IMR-90 (cell line): ENCODE measurements at regions not wholly inside any gene's neighbourhood (a gene's known extent, or its start where the extent isn't known, plus 50 kb on each side); places are given as distances from the start of the nearest gene placed in this dataset.

Experiments
- ATAC-seq: fragments of 200-7000 bp; cut with Tn5 transposase; 2 replicates; pipeline ENCODE4 v1.9.1; 2020; ENCODE audit warnings: low read depth, mild to moderate bottlenecking, moderate library complexity
- BruUV-seq: library from RNA; stranded (reverse); fragments of 400-500 nt; replicated peaks from 2 replicates; lab custom pipeline; 2021; lab: Mats Ljungman, UMichigan
- CTCF ChIA-PET: fragments of 300-600 bp; formaldehyde crosslinking; extraction: SDS; loops from one replicate; lab custom pipeline; 2021; ENCODE audit warnings: antibody characterized with exemption; lab: Yijun Ruan, JAX
- POLR2A ChIA-PET: fragments of 300-600 bp; sonication (Branson Sonifier 250); formaldehyde crosslinking; loops from one replicate; lab custom pipeline; 2022; ENCODE audit warnings: antibody characterized with exemption; ENCODE audit not compliant: unreplicated experiment; lab: Charles Lee
- DNase-seq: peaks from one replicate; pipeline ENCODE4 v3.0.0; 2013
- H2AFZ ChIP-seq: replicated peaks from 2 replicates; pipeline ENCODE3; 2013; ENCODE audit warnings: low read length, mild to moderate bottlenecking; ENCODE audit not compliant: poor library complexity
- H2AK5ac ChIP-seq: 2 replicates; pipeline ENCODE4 v1.6.1; 2013; ENCODE audit warnings: low read depth, low read length, inconsistent platforms
- H2AK9ac ChIP-seq: replicated peaks from 2 replicates; pipeline ENCODE3; 2013; ENCODE audit warnings: mild to moderate bottlenecking, low read depth, low read length, moderate library complexity; ENCODE audit not compliant: poor library complexity
- H2BK120ac ChIP-seq: 2 replicates; pipeline ENCODE4 v1.6.1; 2013; ENCODE audit warnings: low read depth, low read length, inconsistent platforms
- H2BK15ac ChIP-seq: 3 replicates; pipeline ENCODE4 v1.6.1; 2013; ENCODE audit warnings: low read depth, low read length, inconsistent platforms
- H2BK20ac ChIP-seq: 2 replicates; pipeline ENCODE4 v1.6.1; 2013; ENCODE audit warnings: low read depth, mild to moderate bottlenecking, inconsistent platforms, low read length, moderate library complexity
- H2BK5ac ChIP-seq: 2 replicates; pipeline ENCODE4 v1.6.1; 2013; ENCODE audit warnings: mild to moderate bottlenecking, low read depth, low read length, inconsistent platforms; ENCODE audit not compliant: poor library complexity, severe bottlenecking
- H3K14ac ChIP-seq: replicated peaks from 2 replicates; pipeline ENCODE4 v1.6.1; 2013; ENCODE audit warnings: low read depth, low read length, inconsistent platforms
- H3K18ac ChIP-seq: 2 replicates; pipeline ENCODE4 v1.6.1; 2013; ENCODE audit warnings: low read depth, low read length, control low read depth
- H3K23ac ChIP-seq: 2 replicates; pipeline ENCODE4 v1.6.1; 2013; ENCODE audit warnings: low read depth, low read length, inconsistent platforms
- H3K27ac ChIP-seq: 2 replicates; pipeline ENCODE4 v1.5.1; 2013; ENCODE audit warnings: mild to moderate bottlenecking, control low read depth, low read length; ENCODE audit not compliant: insufficient read depth
- H3K27me3 ChIP-seq: 2 replicates; pipeline ENCODE4 v1.6.1; 2013; ENCODE audit warnings: low read length; ENCODE audit not compliant: control insufficient read depth, insufficient read depth
- H3K36me3 ChIP-seq: 2 replicates; pipeline ENCODE4 v1.6.1; 2013; ENCODE audit warnings: low read length, mixed read lengths; ENCODE audit not compliant: control insufficient read depth, insufficient read depth
- H3K4ac ChIP-seq: 2 replicates; pipeline ENCODE4 v1.6.1; 2013; ENCODE audit warnings: low read depth, low read length, inconsistent platforms
- H3K4me1 ChIP-seq: 2 replicates; pipeline ENCODE4 v1.6.1; 2013; ENCODE audit warnings: low read length, mixed read lengths; ENCODE audit not compliant: control insufficient read depth, insufficient read depth
- H3K4me2 ChIP-seq: 2 replicates; pipeline ENCODE4 v1.6.1; 2013; ENCODE audit warnings: low read depth, mild to moderate bottlenecking, control low read depth, low read length, moderate library complexity
- H3K4me3 ChIP-seq: 2 replicates; pipeline ENCODE4 v1.5.1; 2013; ENCODE audit warnings: low read depth, mild to moderate bottlenecking, control low read depth, low read length, moderate library complexity; ENCODE audit not compliant: insufficient read depth
- H3K56ac ChIP-seq: 2 replicates; pipeline ENCODE4 v1.6.1; 2013; ENCODE audit warnings: low read length, inconsistent platforms; ENCODE audit not compliant: insufficient read depth; ENCODE audit errors: extremely low read depth
- H3K79me1 ChIP-seq, 2 experiments: 2 replicates each; pipeline ENCODE4 v1.6.1; 2013; ENCODE audit warnings: low read length in 2 of 2, inconsistent platforms in 1 of 2, low read depth in 1 of 2
- H3K9ac ChIP-seq: 2 replicates; pipeline ENCODE4 v1.6.1; 2013; ENCODE audit warnings: low read depth, low read length, control low read depth
- H3K9me1 ChIP-seq: 2 replicates; pipeline ENCODE4 v1.6.1; 2013; ENCODE audit warnings: low read length, inconsistent platforms; ENCODE audit not compliant: insufficient read depth
- H3K9me3 ChIP-seq: 2 replicates; pipeline ENCODE4 v1.6.1; 2013; ENCODE audit warnings: low read length; ENCODE audit not compliant: control insufficient read depth, insufficient read depth
- H4K20me1 ChIP-seq: 2 replicates; pipeline ENCODE4 v1.6.1; 2013; ENCODE audit warnings: low read length, inconsistent platforms; ENCODE audit not compliant: insufficient read depth
- H4K5ac ChIP-seq: 2 replicates; pipeline ENCODE4 v1.6.1; 2013; ENCODE audit warnings: mild to moderate bottlenecking, low read depth, low read length, control low read depth
- H4K8ac ChIP-seq, 2 experiments: 2 replicates each; pipeline ENCODE4 v1.6.1; 2013; ENCODE audit warnings: low read depth in 2 of 2, low read length in 2 of 2, control low read depth in 1 of 2, inconsistent platforms in 1 of 2
- H4K91ac ChIP-seq: 2 replicates; pipeline ENCODE4 v1.6.1; 2013; ENCODE audit warnings: low read depth, low read length, inconsistent platforms; ENCODE audit not compliant: insufficient read depth
- BHLHE40 ChIP-seq: fragments of 150-350 bp; IDR thresholded peaks from 2 replicates; pipeline ENCODE4 v1.6.1; 2016; ENCODE audit warnings: mild to moderate bottlenecking, low read depth, low read length
- CEBPB ChIP-seq: IDR thresholded peaks from 2 replicates; pipeline ENCODE4 v1.6.1; 2012; ENCODE audit warnings: low read depth, low read length, improper control_type of control experiment
- CHD1 ChIP-seq: IDR thresholded peaks from 2 replicates; pipeline ENCODE4 v1.6.1; 2012; ENCODE audit warnings: low read depth, low read length, improper control_type of control experiment
- FOS ChIP-seq: fragments of 150-350 bp; IDR thresholded peaks from 2 replicates; pipeline ENCODE4 v1.6.1; 2016; ENCODE audit warnings: low read depth, low read length
- MAFK ChIP-seq: IDR thresholded peaks from 2 replicates; pipeline ENCODE4 v1.6.1; 2012; ENCODE audit warnings: low read depth, low read length, improper control_type of control experiment
- MAZ ChIP-seq: IDR thresholded peaks from 2 replicates; pipeline ENCODE4 v1.6.1; 2012; ENCODE audit warnings: low read depth, mild to moderate bottlenecking, low read length, improper control_type of control experiment, moderate library complexity, borderline replicate concordance
- MXI1 ChIP-seq: IDR thresholded peaks from 2 replicates; pipeline ENCODE4 v1.6.1; 2012; ENCODE audit warnings: low read depth, mild to moderate bottlenecking, low read length, moderate library complexity, borderline replicate concordance
- POLR2A ChIP-seq: IDR thresholded peaks from 2 replicates; pipeline ENCODE4 v1.6.1; 2012; ENCODE audit warnings: mild to moderate bottlenecking, low read depth, low read length
- RAD21 ChIP-seq: IDR thresholded peaks from 2 replicates; pipeline ENCODE4 v1.6.1; 2012; ENCODE audit warnings: low read length, improper control_type of control experiment
- RCOR1 ChIP-seq: IDR thresholded peaks from 2 replicates; pipeline ENCODE4 v1.6.1; 2012; ENCODE audit warnings: mild to moderate bottlenecking, low read length, improper control_type of control experiment; ENCODE audit not compliant: insufficient replicate concordance
- RFX5 ChIP-seq: IDR thresholded peaks from 2 replicates; pipeline ENCODE4 v1.8.0; 2012; ENCODE audit warnings: low read depth, mild to moderate bottlenecking, low read length, moderate library complexity
- SMC3 ChIP-seq: fragments of 150-350 bp; IDR thresholded peaks from 2 replicates; pipeline ENCODE4 v1.6.1; 2016; ENCODE audit warnings: low read depth, mild to moderate bottlenecking, antibody characterized with exemption, low read length, moderate library complexity
- WGBS, 2 experiments: methylation state at CpG; one replicate each; pipeline versions ENCODE4 v1.1.5 to v1.1.7; 2013; ENCODE audit warnings: missing lambda C conversion rate in 2 of 2; ENCODE audit not compliant: insufficient read length in 1 of 2; ENCODE audit errors: extremely low coverage in 2 of 2; 5-methylcytosine and 5-hydroxymethylcytosine counted together
- dilution Hi-C: fragments of 300-500 bp; cut with HindIII; formaldehyde crosslinking; loops from one replicate; pipeline ENCODE4 v1.14.3; 2018; ENCODE audit warnings: low sequenced_read_pairs; ENCODE audit not compliant: unreplicated experiment
- in situ Hi-C: fragments of 300-500 bp; cut with MboI; formaldehyde crosslinking; loops from 3 replicates; pipeline ENCODE4 v1.14.3; 2019; ENCODE audit warnings: low sequenced_read_pairs, inconsistent platforms, mixed read lengths
- intact Hi-C: fragments of 100-400 bp; cut with micrococcal nuclease; formaldehyde crosslinking; loops from 2 replicates; pipeline ENCODE4 v1.10.0; 2022
- TF ChIP-seq, protein P1 (sequence below): fragments of 150-350 bp; IDR thresholded peaks from 2 replicates; pipeline ENCODE4 v1.6.1; 2016; ENCODE audit warnings: low read depth, mild to moderate bottlenecking, low read length, moderate library complexity, borderline replicate concordance
- TF ChIP-seq, protein P2 (sequence below): conservative IDR thresholded peaks from 2 replicates; pipeline ENCODE4 v1.5.1; 2012; ENCODE audit warnings: mild to moderate bottlenecking, low read depth, low read length, improper control_type of control experiment
- TF ChIP-seq, protein P3 (sequence below): fragments of 150-350 bp; IDR thresholded peaks from 2 replicates; pipeline ENCODE4 v1.6.1; 2017; ENCODE audit warnings: mild to moderate bottlenecking, antibody characterized with exemption, low read length, low read depth

DNA sequence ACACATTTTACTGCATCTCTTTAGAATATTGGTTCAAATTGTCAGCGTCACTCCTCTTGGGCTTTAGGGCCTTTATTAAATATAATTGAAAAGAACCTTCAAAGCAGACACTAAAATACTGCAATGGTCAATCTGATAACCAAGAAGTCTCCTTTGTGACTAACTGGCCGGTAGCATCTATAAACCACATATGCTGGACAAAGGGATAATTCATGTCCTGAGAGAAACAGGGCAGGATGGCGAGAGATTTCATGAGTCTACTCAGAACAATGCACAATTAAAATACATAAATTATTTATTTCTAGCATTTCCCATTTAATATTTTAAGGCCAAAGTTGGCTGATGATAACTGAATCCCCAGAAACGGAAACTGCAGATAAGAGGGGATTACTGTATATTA, 1083.4 kb upstream of the CDH18 start:
- H2AK9ac ChIP-seq = no peak overlapping the region
- H4K8ac ChIP-seq = no peak overlapping the region
- H3K4me2 ChIP-seq = no peak overlapping the region
- no peak overlapping the region for H2BK20ac ChIP-seq
- in situ Hi-C loops = no loop called here
- H3K4me3 ChIP-seq = no peak overlapping the region
- TF ChIP-seq FOS = no peak
- no peak for TF ChIP-seq CEBPB
- TF ChIP-seq POLR2A = no peak
- TF ChIP-seq, protein P1, sequence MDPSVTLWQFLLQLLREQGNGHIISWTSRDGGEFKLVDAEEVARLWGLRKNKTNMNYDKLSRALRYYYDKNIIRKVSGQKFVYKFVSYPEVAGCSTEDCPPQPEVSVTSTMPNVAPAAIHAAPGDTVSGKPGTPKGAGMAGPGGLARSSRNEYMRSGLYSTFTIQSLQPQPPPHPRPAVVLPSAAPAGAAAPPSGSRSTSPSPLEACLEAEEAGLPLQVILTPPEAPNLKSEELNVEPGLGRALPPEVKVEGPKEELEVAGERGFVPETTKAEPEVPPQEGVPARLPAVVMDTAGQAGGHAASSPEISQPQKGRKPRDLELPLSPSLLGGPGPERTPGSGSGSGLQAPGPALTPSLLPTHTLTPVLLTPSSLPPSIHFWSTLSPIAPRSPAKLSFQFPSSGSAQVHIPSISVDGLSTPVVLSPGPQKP = no peak
- TF ChIP-seq, protein P2, sequence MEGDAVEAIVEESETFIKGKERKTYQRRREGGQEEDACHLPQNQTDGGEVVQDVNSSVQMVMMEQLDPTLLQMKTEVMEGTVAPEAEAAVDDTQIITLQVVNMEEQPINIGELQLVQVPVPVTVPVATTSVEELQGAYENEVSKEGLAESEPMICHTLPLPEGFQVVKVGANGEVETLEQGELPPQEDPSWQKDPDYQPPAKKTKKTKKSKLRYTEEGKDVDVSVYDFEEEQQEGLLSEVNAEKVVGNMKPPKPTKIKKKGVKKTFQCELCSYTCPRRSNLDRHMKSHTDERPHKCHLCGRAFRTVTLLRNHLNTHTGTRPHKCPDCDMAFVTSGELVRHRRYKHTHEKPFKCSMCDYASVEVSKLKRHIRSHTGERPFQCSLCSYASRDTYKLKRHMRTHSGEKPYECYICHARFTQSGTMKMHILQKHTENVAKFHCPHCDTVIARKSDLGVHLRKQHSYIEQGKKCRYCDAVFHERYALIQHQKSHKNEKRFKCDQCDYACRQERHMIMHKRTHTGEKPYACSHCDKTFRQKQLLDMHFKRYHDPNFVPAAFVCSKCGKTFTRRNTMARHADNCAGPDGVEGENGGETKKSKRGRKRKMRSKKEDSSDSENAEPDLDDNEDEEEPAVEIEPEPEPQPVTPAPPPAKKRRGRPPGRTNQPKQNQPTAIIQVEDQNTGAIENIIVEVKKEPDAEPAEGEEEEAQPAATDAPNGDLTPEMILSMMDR = no peak
- no peak for TF ChIP-seq RCOR1
- TF ChIP-seq RFX5 = no peak
- TF ChIP-seq CHD1 = no peak
- no peak for TF ChIP-seq RAD21
- TF ChIP-seq, protein P3, sequence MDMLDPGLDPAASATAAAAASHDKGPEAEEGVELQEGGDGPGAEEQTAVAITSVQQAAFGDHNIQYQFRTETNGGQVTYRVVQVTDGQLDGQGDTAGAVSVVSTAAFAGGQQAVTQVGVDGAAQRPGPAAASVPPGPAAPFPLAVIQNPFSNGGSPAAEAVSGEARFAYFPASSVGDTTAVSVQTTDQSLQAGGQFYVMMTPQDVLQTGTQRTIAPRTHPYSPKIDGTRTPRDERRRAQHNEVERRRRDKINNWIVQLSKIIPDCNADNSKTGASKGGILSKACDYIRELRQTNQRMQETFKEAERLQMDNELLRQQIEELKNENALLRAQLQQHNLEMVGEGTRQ = no peak
- TF ChIP-seq MAFK = no peak
- TF ChIP-seq MXI1 = no peak
- TF ChIP-seq BHLHE40 = no peak
- TF ChIP-seq MAZ = no peak
- TF ChIP-seq SMC3 = no peak
- DNase-seq = no peak
- H3K36me3 ChIP-seq = no peaks in the 10 kb centered on the region
- WGBS, 2 experiments = no CpG with 5 or more reads among the region's 4 CpGs
- no peak overlapping the region for H4K91ac ChIP-seq
- no peak overlapping the region for H3K23ac ChIP-seq
- no peak overlapping the region for H3K56ac ChIP-seq
- no peak overlapping the region for H2AFZ ChIP-seq
- no peaks in the 10 kb centered on the region for H3K79me1 ChIP-seq
- POLR2A ChIA-PET = no interaction called here
- H3K27me3 ChIP-seq = no peaks in the 10 kb centered on the region
- no peak overlapping the region for H3K27ac ChIP-seq
- H3K14ac ChIP-seq = no peak overlapping the region
- H3K4ac ChIP-seq = no peak overlapping the region
- dilution Hi-C loops = no loop called here
- no peak for ATAC-seq
- no peak overlapping the region for H2BK15ac ChIP-seq
- no peak overlapping the region for H2AK5ac ChIP-seq
- BruUV-seq = no TSS peak
- H2BK120ac ChIP-seq = no peak overlapping the region
- no peak overlapping the region for H3K9ac ChIP-seq
- H3K4me1 ChIP-seq = no peaks in the 10 kb centered on the region
- H2BK5ac ChIP-seq = no peak overlapping the region
- H3K18ac ChIP-seq = no peak overlapping the region
- intact Hi-C loops = no loop called here
- H4K20me1 ChIP-seq = no peaks in the 10 kb centered on the region
- no peak overlapping the region for H4K5ac ChIP-seq
- no peaks in the 10 kb centered on the region for H3K9me1 ChIP-seq
- peaks cover 5% of the 10 kb centered on the region for H3K9me3 ChIP-seq
- CTCF ChIA-PET = no interaction called here
